H54 (cell line): ENCODE measurements at regions not wholly inside any gene's neighbourhood (a gene's known extent, or its start where the extent isn't known, plus 50 kb on each side); places are given as distances from the start of the nearest gene placed in this dataset.

Source experiments
- DNase-seq: peaks from one replicate; pipeline ENCODE4 v3.0.0; 2011; ENCODE audit warnings: low spot score, mixed read lengths; ENCODE audit not compliant: insufficient read length
- FAIRE-seq: peaks from 3 replicates; lab custom pipeline; 2011; peaks lifted over from hg19 to GRCh38; lab: Jason Lieb, UNC
- POLR2A ChIP-seq: IDR thresholded peaks from 2 replicates; pipeline ENCODE4 v1.6.1; 2011; ENCODE audit warnings: low read depth, mild to moderate bottlenecking, low read length

GRCh38 chr17:79137789-79138165 lies 63.2 kb downstream of the ENGASE start:
- no peak for TF ChIP-seq POLR2A
- FAIRE-seq, result no peak
- no peak for DNase-seq

DNA sequence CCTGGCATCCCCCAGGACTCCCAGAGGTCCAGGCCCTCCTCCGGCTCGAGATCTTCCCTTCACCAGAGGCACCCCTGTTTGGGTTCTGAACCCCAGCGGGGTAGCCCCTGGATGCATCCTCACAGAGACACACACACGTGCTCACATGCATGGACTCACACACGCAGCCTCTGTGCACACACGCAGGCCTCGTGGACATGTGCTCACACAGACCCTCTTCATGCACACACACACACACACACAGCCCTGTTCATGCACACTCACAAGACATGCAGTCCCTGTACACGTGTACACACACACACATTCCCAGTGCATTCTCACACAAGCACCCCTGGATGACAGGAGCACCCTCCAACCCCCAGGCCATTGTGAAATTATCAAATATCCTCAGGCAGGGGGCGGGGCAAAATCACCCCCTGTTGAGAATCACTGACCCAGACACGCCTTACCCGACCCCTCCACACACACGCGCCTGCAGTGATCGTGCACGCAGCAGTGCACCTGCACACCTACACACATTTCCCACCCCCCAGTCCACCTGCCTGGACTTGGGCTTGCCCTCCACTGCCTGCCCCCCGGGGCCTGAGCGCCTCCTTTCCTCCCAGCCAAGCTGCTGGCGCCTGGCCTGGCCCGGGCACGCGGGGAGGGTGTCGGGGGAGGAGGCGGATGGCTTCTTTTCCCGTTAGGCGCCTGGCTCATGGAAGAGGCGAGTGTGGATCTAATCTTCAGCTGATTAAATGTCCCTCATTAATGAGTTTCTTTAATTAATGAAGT lies 62.6 kb downstream of the ENGASE start:
- TF ChIP-seq POLR2A, result no peak
- no peak for FAIRE-seq
- DNase-seq, result no peak

- DNase-seq (no peak), FAIRE-seq (no peak)
Measured at GRCh38 chr17:79136596-79136995, 62.0 kb downstream of the ENGASE start.

More at GRCh38 chr17:79136596-79136995, 62.0 kb downstream of the ENGASE start:
- TF ChIP-seq POLR2A, result no peak
